Keratinocyte (primary cell): ENCODE measurements at regions not wholly inside any gene's neighbourhood (a gene's known extent, or its start where the extent isn't known, plus 50 kb on each side); places are given as distances from the start of the nearest gene placed in this dataset.

Experiments used
- EZH2 ChIP-seq: IDR thresholded peaks from one replicate; pipeline ENCODE4 v1.6.1; 2012; ENCODE audit warnings: inconsistent platforms, mild to moderate bottlenecking, low read length, moderate library complexity
- TF ChIP-seq, protein P1 (sequence below), 3 experiments: IDR thresholded peaks in 1 of 3; conservative IDR thresholded peaks in 1 of 3; optimal IDR thresholded peaks in 1 of 3; 2 replicates in 2 of 3; 3 replicates in 1 of 3; pipeline versions ENCODE3 to v1.5.1; 2011; ENCODE audit warnings: low read length in 3 of 3, mild to moderate bottlenecking in 3 of 3, moderate library complexity in 2 of 3, control low read depth in 1 of 3, inconsistent platforms in 1 of 3; ENCODE audit not compliant: insufficient read depth in 2 of 3; ENCODE audit errors: extremely low read depth in 1 of 3

GRCh38 chr1:184315254-184315653, 71.6 kb upstream of the C1orf21 start:
- TF ChIP-seq EZH2, result no peak
- TF ChIP-seq, protein P1, sequence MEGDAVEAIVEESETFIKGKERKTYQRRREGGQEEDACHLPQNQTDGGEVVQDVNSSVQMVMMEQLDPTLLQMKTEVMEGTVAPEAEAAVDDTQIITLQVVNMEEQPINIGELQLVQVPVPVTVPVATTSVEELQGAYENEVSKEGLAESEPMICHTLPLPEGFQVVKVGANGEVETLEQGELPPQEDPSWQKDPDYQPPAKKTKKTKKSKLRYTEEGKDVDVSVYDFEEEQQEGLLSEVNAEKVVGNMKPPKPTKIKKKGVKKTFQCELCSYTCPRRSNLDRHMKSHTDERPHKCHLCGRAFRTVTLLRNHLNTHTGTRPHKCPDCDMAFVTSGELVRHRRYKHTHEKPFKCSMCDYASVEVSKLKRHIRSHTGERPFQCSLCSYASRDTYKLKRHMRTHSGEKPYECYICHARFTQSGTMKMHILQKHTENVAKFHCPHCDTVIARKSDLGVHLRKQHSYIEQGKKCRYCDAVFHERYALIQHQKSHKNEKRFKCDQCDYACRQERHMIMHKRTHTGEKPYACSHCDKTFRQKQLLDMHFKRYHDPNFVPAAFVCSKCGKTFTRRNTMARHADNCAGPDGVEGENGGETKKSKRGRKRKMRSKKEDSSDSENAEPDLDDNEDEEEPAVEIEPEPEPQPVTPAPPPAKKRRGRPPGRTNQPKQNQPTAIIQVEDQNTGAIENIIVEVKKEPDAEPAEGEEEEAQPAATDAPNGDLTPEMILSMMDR (optimal IDR thresholded peaks at IDR 0.05 in 1 of 3, IDR thresholded peaks at IDR 0.05 in 1 of 3, conservative IDR thresholded peaks at IDR 0.05 in 1 of 3; ENCODE audit: extremely low read depth in 1 of 3, insufficient read depth in 2 of 3, low read length in 3 of 3), result no peak
